PC-3 (cell line): ENCODE measurements at regions not wholly inside any gene's neighbourhood (a gene's known extent, or its start where the extent isn't known, plus 50 kb on each side); places are given as distances from the start of the nearest gene placed in this dataset.

Experiments used
- ATAC-seq: fragments of 200-7000 bp; cut with Tn5 transposase; 2 replicates; pipeline ENCODE4 v1.9.1; 2020; ENCODE audit warnings: mild to moderate bottlenecking, moderate library complexity
- BruUV-seq: library from RNA; stranded (reverse); fragments of 400-500 nt; replicated peaks from 2 replicates; lab custom pipeline; 2021; lab: Mats Ljungman, UMichigan
- CTCF ChIA-PET: fragments of 300-600 bp; sonication (Branson Sonifier 250); formaldehyde crosslinking; loops from one replicate; lab custom pipeline; 2022; ENCODE audit warnings: antibody characterized with exemption; lab: Charles Lee
- POLR2A ChIA-PET: fragments of 300-600 bp; sonication (Branson Sonifier 250); formaldehyde crosslinking; loops from one replicate; lab custom pipeline; 2022; ENCODE audit warnings: antibody characterized with exemption; ENCODE audit not compliant: unreplicated experiment; lab: Charles Lee
- DNase-seq: peaks from one replicate; pipeline ENCODE4 v3.0.0-alpha.2; 2015
- H2AFZ ChIP-seq: fragments of 300-600 bp; sonication (generic); 2 replicates; pipeline ENCODE4 v1.6.0; 2016; ENCODE audit warnings: antibody characterized with exemption, low read length
- H3F3A ChIP-seq: fragments of 300-600 bp; sonication (generic); one replicate; pipeline ENCODE4 v1.6.0; 2017; ENCODE audit warnings: antibody characterized with exemption, low read length, control low read depth, mild to moderate bottlenecking; ENCODE audit not compliant: unreplicated experiment
- H3K27ac ChIP-seq: fragments of 300-600 bp; sonication (generic); 2 replicates; pipeline ENCODE4 v1.5.1; 2016; ENCODE audit warnings: mild to moderate bottlenecking, low read length
- H3K27me3 ChIP-seq: fragments of 300-600 bp; sonication (generic); 2 replicates; pipeline ENCODE4 v1.6.1; 2016; ENCODE audit warnings: low read length, mixed read lengths
- H3K36me3 ChIP-seq: fragments of 300-600 bp; sonication (generic); 2 replicates; pipeline ENCODE4 v1.6.1; 2016; ENCODE audit warnings: low read depth, mixed run types, low read length, mixed read lengths
- H3K4me1 ChIP-seq: fragments of 300-600 bp; sonication (generic); 2 replicates; pipeline ENCODE4 v1.5.1; 2016; ENCODE audit warnings: low read length; ENCODE audit not compliant: insufficient read depth
- H3K4me2 ChIP-seq: fragments of 300-600 bp; sonication (generic); 2 replicates; pipeline ENCODE4 v1.6.0; 2016; ENCODE audit warnings: low read length
- H3K4me3 ChIP-seq: fragments of 300-600 bp; sonication (generic); 2 replicates; pipeline ENCODE4 v1.5.1; 2016; ENCODE audit warnings: mild to moderate bottlenecking, low read length, mixed read lengths
- H3K79me2 ChIP-seq: fragments of 300-600 bp; sonication (generic); 2 replicates; pipeline ENCODE4 v1.6.1; 2017; ENCODE audit warnings: low read length, mixed read lengths
- H3K9ac ChIP-seq: fragments of 300-600 bp; sonication (generic); 2 replicates; pipeline ENCODE4 v1.6.0; 2016; ENCODE audit warnings: mild to moderate bottlenecking, low read length
- H3K9me2 ChIP-seq: fragments of 300-600 bp; sonication (generic); replicated peaks from 2 replicates; pipeline ENCODE4 v1.6.1; 2016; ENCODE audit warnings: mixed run types, low read length, mixed read lengths
- H3K9me3 ChIP-seq: fragments of 300-600 bp; sonication (generic); 2 replicates; pipeline ENCODE4 v1.6.1; 2016; ENCODE audit warnings: low read length, mixed read lengths
- H4K20me1 ChIP-seq: fragments of 300-600 bp; sonication (generic); 2 replicates; pipeline ENCODE4 v1.6.1; 2016; ENCODE audit warnings: low read length, mixed read lengths
- EZH2 ChIP-seq: fragments of 300-600 bp; sonication (generic); IDR thresholded peaks from one replicate; pipeline ENCODE4 v1.6.1; 2017; ENCODE audit warnings: antibody characterized with exemption, mild to moderate bottlenecking, low read length; ENCODE audit not compliant: unreplicated experiment
- EZH2phosphoT487 ChIP-seq: fragments of 300-600 bp; sonication (generic); IDR thresholded peaks from 2 replicates; pipeline ENCODE4 v1.6.1; 2018; ENCODE audit warnings: mild to moderate bottlenecking, antibody characterized with exemption, low read length, borderline replicate concordance
- intact Hi-C: fragments of 100-400 bp; cut with micrococcal nuclease; formaldehyde crosslinking; loops from 2 replicates; pipeline ENCODE4 v1.9.0; 2023
- TF ChIP-seq, protein P1 (sequence below): fragments of 300-600 bp; sonication (generic); conservative IDR thresholded peaks from 2 replicates; pipeline ENCODE4 v1.5.1; 2017; ENCODE audit warnings: antibody characterized with exemption, low read depth, mild to moderate bottlenecking, low read length

DNA sequence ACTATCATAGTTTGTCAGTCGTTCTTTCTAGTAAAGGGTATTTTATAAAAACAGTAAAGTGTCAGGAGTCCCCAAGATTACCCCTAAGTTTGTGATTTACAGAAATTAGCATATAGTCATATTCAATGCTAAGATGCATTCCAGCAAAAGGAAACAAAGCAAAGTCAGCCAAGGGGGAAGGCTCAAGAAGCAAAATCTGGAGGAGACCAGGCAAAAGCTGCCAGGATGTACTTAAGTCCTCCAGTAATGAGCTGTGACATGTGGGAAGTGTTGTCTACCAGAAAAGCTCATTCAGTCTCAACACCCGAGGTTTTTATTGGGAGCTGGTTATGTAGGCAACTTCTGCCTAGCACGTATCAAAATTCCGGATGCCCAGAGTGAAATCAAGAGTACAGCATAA, 373.4 kb upstream of the TMPRSS15 start:
- H3K4me1 ChIP-seq, result peaks cover 11% of the 10 kb centered on the region
- ChIA-PET POLR2A (no interaction called here), CTCF (no interaction called here)
- intact Hi-C loops, result loop anchor here (10.0 kb wide), 1 partner anchor 252 kb away; no protein-coding TSS in a partner anchor
- no TSS peak for BruUV-seq
- no peak for DNase-seq
- H3K9me2 ChIP-seq, result no peaks in the 10 kb centered on the region
- H3K36me3 ChIP-seq, result no peaks in the 10 kb centered on the region
- H3K27me3 ChIP-seq, result no peaks in the 10 kb centered on the region
- no peak overlapping the region for H3K4me2 ChIP-seq
- H3K4me3 ChIP-seq, result no peak overlapping the region
- H2AFZ ChIP-seq, result no peak overlapping the region
- no peak for TF ChIP-seq EZH2phosphoT487
- TF ChIP-seq, protein P1, sequence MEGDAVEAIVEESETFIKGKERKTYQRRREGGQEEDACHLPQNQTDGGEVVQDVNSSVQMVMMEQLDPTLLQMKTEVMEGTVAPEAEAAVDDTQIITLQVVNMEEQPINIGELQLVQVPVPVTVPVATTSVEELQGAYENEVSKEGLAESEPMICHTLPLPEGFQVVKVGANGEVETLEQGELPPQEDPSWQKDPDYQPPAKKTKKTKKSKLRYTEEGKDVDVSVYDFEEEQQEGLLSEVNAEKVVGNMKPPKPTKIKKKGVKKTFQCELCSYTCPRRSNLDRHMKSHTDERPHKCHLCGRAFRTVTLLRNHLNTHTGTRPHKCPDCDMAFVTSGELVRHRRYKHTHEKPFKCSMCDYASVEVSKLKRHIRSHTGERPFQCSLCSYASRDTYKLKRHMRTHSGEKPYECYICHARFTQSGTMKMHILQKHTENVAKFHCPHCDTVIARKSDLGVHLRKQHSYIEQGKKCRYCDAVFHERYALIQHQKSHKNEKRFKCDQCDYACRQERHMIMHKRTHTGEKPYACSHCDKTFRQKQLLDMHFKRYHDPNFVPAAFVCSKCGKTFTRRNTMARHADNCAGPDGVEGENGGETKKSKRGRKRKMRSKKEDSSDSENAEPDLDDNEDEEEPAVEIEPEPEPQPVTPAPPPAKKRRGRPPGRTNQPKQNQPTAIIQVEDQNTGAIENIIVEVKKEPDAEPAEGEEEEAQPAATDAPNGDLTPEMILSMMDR, result no peak
- TF ChIP-seq EZH2, result no peak
- no peak overlapping the region for H3K27ac ChIP-seq
- no peaks in the 10 kb centered on the region for H3K79me2 ChIP-seq
- no peaks in the 10 kb centered on the region for H3K9me3 ChIP-seq
- no peaks in the 10 kb centered on the region for H3F3A ChIP-seq
- H3K9ac ChIP-seq, result no peak overlapping the region
- H4K20me1 ChIP-seq, result no peaks in the 10 kb centered on the region
- ATAC-seq, result no peak

DNA sequence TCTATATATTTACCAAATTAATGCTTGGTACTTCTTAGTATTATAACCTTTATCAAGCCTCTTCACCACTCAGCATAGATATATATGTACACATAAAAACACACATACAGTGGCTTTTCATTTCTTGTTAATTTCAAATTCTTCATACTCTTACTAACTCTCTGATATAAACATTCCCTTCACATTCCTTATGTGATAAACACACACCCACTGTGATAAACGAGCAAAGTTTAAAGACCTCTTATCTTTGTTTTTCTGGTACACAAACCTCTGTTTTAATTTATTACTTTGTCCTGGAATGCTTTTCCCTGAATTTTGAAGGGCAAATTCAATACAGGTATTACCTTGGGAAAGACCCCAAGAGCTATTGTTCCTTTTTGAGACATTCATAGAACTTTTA, 379.1 kb upstream of the TMPRSS15 start:
- H3K4me2 ChIP-seq, result no peak overlapping the region
- H3K4me1 ChIP-seq, result no peaks in the 10 kb centered on the region
- no peaks in the 10 kb centered on the region for H4K20me1 ChIP-seq
- no peak overlapping the region for H3K4me3 ChIP-seq
- H3K36me3 ChIP-seq, result no peaks in the 10 kb centered on the region
- ATAC-seq, result no peak
- no peaks in the 10 kb centered on the region for H3K9me3 ChIP-seq
- no peak overlapping the region for H2AFZ ChIP-seq
- no peaks in the 10 kb centered on the region for H3F3A ChIP-seq
- no peak overlapping the region for H3K27ac ChIP-seq
- intact Hi-C loops, result no loop called here
- H3K79me2 ChIP-seq, result no peaks in the 10 kb centered on the region
- H3K9ac ChIP-seq, result no peak overlapping the region
- H3K9me2 ChIP-seq, result no peaks in the 10 kb centered on the region
- TF ChIP-seq EZH2phosphoT487 (no peak), EZH2 (no peak)
- TF ChIP-seq, protein P1, result no peak
- ChIA-PET POLR2A (no interaction called here), CTCF (no interaction called here)
- no peaks in the 10 kb centered on the region for H3K27me3 ChIP-seq
- no peak for DNase-seq
- BruUV-seq, result no TSS peak

DNA sequence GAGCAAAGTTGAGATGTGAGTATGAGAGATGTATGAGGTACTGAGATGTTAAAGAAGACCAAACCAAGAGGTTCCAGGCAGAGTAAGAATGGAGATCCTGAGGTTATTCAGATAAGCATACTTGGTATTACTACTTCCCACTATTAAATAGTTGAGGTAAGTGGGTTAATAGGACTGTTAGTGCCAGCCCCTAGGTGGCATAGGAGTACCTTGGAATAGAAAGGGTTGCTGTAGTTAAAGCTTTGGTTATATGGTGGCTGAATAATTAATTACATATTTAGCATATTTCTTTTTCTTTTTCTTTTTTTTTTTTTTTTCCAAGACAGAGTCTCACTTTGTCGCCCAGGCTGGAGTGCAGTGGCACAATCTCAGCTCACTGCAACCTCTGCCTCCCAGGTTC, 397.9 kb upstream of the TMPRSS15 start:
- ATAC-seq, result peak; percentile 95
- CTCF ChIA-PET, result interaction anchor here (0.6 to 0.7 kb wide), 4 partner anchors 382 to 834 kb away, joined by 3 to 7 read pairs (median 6); no protein-coding TSS in a partner anchor
- intact Hi-C loops, result loop anchor here (1.0 to 10.0 kb wide), 4 partner anchors 31 to 299 kb away; no protein-coding TSS in a partner anchor

More for the DNA sequence above, 397.9 kb upstream of the TMPRSS15 start:
- POLR2A ChIA-PET, result interaction anchor here (0.6 kb wide), 1 partner anchor 11 kb away, joined by 8 read pairs; no protein-coding TSS in a partner anchor
- H3K27me3 ChIP-seq, result no peaks in the 10 kb centered on the region
- no TSS peak for BruUV-seq
- H3K4me2 ChIP-seq, result no peak overlapping the region
- TF ChIP-seq, protein P1, result peak; percentile 67
- no peak for TF ChIP-seq EZH2phosphoT487
- no peak overlapping the region for H3K4me3 ChIP-seq
- peak; percentile 71 for DNase-seq
- no peak overlapping the region for H3K9ac ChIP-seq
- no peaks in the 10 kb centered on the region for H3K79me2 ChIP-seq
- H3K36me3 ChIP-seq, result no peaks in the 10 kb centered on the region
- H2AFZ ChIP-seq, result no peak overlapping the region
- no peak overlapping the region for H3K27ac ChIP-seq
- no peaks in the 10 kb centered on the region for H3K4me1 ChIP-seq
- H3F3A ChIP-seq, result no peaks in the 10 kb centered on the region
- H4K20me1 ChIP-seq, result no peaks in the 10 kb centered on the region
- H3K9me2 ChIP-seq, result no peaks in the 10 kb centered on the region
- no peaks in the 10 kb centered on the region for H3K9me3 ChIP-seq
